Suprapubic skin (tissue), 4 donors: ENCODE measurements at regions not wholly inside any gene's neighbourhood (a gene's known extent, or its start where the extent isn't known, plus 50 kb on each side); places are given as distances from the start of the nearest gene placed in this dataset.

Experiments
- DNase-seq, 2 donors: peaks; one replicate each; pipeline ENCODE4 v3.0.0-alpha.2; 2019; ENCODE audit warnings: low spot score in 2 of 2
- H3K27ac ChIP-seq: fragments of 200-600 bp; sonication (generic); one replicate; pipeline ENCODE4 v1.5.1; 2019
- H3K27me3 ChIP-seq: fragments of 200-600 bp; sonication (generic); one replicate; pipeline ENCODE4 v1.5.1; 2019
- H3K36me3 ChIP-seq: fragments of 200-600 bp; sonication (generic); one replicate; pipeline ENCODE4 v1.5.1; 2019
- H3K4me1 ChIP-seq: fragments of 200-600 bp; sonication (generic); one replicate; pipeline ENCODE4 v1.5.1; 2019
- H3K4me3 ChIP-seq: fragments of 200-600 bp; sonication (generic); one replicate; pipeline ENCODE4 v1.5.1; 2019; ENCODE audit warnings: mild to moderate bottlenecking
- H3K9me3 ChIP-seq: fragments of 200-600 bp; sonication (generic); one replicate; pipeline ENCODE4 v1.5.1; 2019
- CTCF ChIP-seq, 2 donors: fragments of 200-600 bp in 1 of 2; fragments of 450-650 bp in 1 of 2; sonication (generic) in 1 of 2; IDR thresholded peaks; one replicate each; pipeline ENCODE4 v1.5.1; 2016 to 2019; ENCODE audit warnings: antibody characterized with exemption in 2 of 2, mild to moderate bottlenecking in 1 of 2, moderate library complexity in 1 of 2
- EP300 ChIP-seq: sonication (generic); formaldehyde crosslinking; IDR thresholded peaks from one replicate; pipeline ENCODE4 v1.6.1; 2017; ENCODE audit warnings: antibody characterized with exemption
- POLR2A ChIP-seq, 2 donors: fragments of 450-650 bp; IDR thresholded peaks; one replicate each; pipeline ENCODE4 v1.6.1; 2017; ENCODE audit warnings: antibody characterized with exemption in 2 of 2, mild to moderate bottlenecking in 2 of 2, moderate library complexity in 2 of 2
- POLR2AphosphoS5 ChIP-seq, 3 donors: sonication (generic); formaldehyde crosslinking; IDR thresholded peaks; one replicate each; pipeline ENCODE4 v1.6.1; 2017; ENCODE audit warnings: antibody characterized with exemption in 3 of 3
- WGBS: methylation state at CpG from one replicate; pipeline ENCODE4 v1.1.5; 2018; 5-methylcytosine and 5-hydroxymethylcytosine counted together

- no peaks in the 10 kb centered on the region for H3K9me3 ChIP-seq
Measured at GRCh38 chr12:124208489-124208888, 86.4 kb upstream of the RFLNA start.

GRCh38 chr12:124210991-124211577, 83.8 kb upstream of the RFLNA start:
- Histone ChIP-seq H3K27ac (no peak overlapping the region), H3K4me3 (no peak overlapping the region), H3K4me1 (no peaks in the 10 kb centered on the region), H3K27me3 (peaks cover 7% of the 10 kb centered on the region), H3K36me3 (no peaks in the 10 kb centered on the region), H3K9me3 (peaks cover 5% of the 10 kb centered on the region)
- no peak for TF ChIP-seq POLR2AphosphoS5 (IDR thresholded peaks at IDR 0.05)
- TF ChIP-seq CTCF (IDR thresholded peaks at IDR 0.05) = no peak
- 88% methylated on average over 4 of the region's 4 CpGs for WGBS
- no peak for DNase-seq

More at GRCh38 chr12:124208489-124208888, 86.4 kb upstream of the RFLNA start:
- TF ChIP-seq POLR2A (IDR thresholded peaks at IDR 0.05) = no peak
- TF ChIP-seq EP300 = no peak
- no peak for TF ChIP-seq POLR2AphosphoS5 (IDR thresholded peaks at IDR 0.05)
- TF ChIP-seq CTCF (IDR thresholded peaks at IDR 0.05) = no peak
- Histone ChIP-seq H3K36me3 (no peaks in the 10 kb centered on the region), H3K27me3 (peaks cover 7% of the 10 kb centered on the region), H3K27ac (no peak overlapping the region), H3K4me3 (no peak overlapping the region), H3K4me1 (no peaks in the 10 kb centered on the region)
- 78% methylated on average over 15 of the region's 15 CpGs for WGBS
- DNase-seq = peak in 1 of 2 donors; percentile 70

GRCh38 chr12:124211753-124212152, 83.1 kb upstream of the RFLNA start:
- Histone ChIP-seq H3K4me3 (no peak overlapping the region), H3K4me1 (no peaks in the 10 kb centered on the region), H3K36me3 (no peaks in the 10 kb centered on the region), H3K9me3 (peaks cover 5% of the 10 kb centered on the region), H3K27me3 (peaks cover 7% of the 10 kb centered on the region), H3K27ac (no peak overlapping the region)
- WGBS = 93% methylated on average over 2 of the region's 2 CpGs
- TF ChIP-seq CTCF (IDR thresholded peaks at IDR 0.05) (no peak), POLR2A (IDR thresholded peaks at IDR 0.05) (no peak), POLR2AphosphoS5 (IDR thresholded peaks at IDR 0.05) (no peak), EP300 (no peak)
- DNase-seq = no peak

GRCh38 chr12:124213666-124214347, 81.1 kb upstream of the RFLNA start:
- Histone ChIP-seq H3K4me3 (no peak overlapping the region), H3K27ac (no peak overlapping the region), H3K36me3 (no peaks in the 10 kb centered on the region), H3K4me1 (peaks cover 9% of the 10 kb centered on the region), H3K27me3 (no peaks in the 10 kb centered on the region), H3K9me3 (peaks cover 5% of the 10 kb centered on the region)
- TF ChIP-seq POLR2AphosphoS5 (IDR thresholded peaks at IDR 0.05) (no peak), POLR2A (IDR thresholded peaks at IDR 0.05) (no peak), EP300 (no peak), CTCF (IDR thresholded peaks at IDR 0.05) (no peak)
- no peak for DNase-seq
- WGBS = 68% methylated on average over 11 of the region's 11 CpGs

GRCh38 chr12:124214574-124214973, 80.3 kb upstream of the RFLNA start:
- H3K27ac ChIP-seq = no peak overlapping the region
- H3K4me3 ChIP-seq = no peak overlapping the region
- H3K27me3 ChIP-seq = no peaks in the 10 kb centered on the region
- peaks cover 9% of the 10 kb centered on the region for H3K4me1 ChIP-seq
- TF ChIP-seq CTCF (IDR thresholded peaks at IDR 0.05) (no peak), POLR2A (IDR thresholded peaks at IDR 0.05) (no peak), EP300 (no peak), POLR2AphosphoS5 (IDR thresholded peaks at IDR 0.05) (no peak)
- WGBS = 97% methylated on average over 3 of the region's 3 CpGs
- no peaks in the 10 kb centered on the region for H3K36me3 ChIP-seq
- DNase-seq = no peak
- peaks cover 5% of the 10 kb centered on the region for H3K9me3 ChIP-seq
